T-helper 1 cell treated with Interleukin-12 subunit alpha and Interleukin-12 subunit beta and Interleukin-4 antibody, amounts not matched to agents 30 ng/mL and 1 ng/mL, for 36 hours (primary cell): ENCODE measurements at regions not wholly inside any gene's neighbourhood (a gene's known extent, or its start where the extent isn't known, plus 50 kb on each side); places are given as distances from the start of the nearest gene placed in this dataset.

ENCODE experiments used
- intact Hi-C: fragments of 100-400 bp; cut with micrococcal nuclease; formaldehyde crosslinking; loops from one replicate; pipeline ENCODE4 v1.15.1; 2024

DNA sequence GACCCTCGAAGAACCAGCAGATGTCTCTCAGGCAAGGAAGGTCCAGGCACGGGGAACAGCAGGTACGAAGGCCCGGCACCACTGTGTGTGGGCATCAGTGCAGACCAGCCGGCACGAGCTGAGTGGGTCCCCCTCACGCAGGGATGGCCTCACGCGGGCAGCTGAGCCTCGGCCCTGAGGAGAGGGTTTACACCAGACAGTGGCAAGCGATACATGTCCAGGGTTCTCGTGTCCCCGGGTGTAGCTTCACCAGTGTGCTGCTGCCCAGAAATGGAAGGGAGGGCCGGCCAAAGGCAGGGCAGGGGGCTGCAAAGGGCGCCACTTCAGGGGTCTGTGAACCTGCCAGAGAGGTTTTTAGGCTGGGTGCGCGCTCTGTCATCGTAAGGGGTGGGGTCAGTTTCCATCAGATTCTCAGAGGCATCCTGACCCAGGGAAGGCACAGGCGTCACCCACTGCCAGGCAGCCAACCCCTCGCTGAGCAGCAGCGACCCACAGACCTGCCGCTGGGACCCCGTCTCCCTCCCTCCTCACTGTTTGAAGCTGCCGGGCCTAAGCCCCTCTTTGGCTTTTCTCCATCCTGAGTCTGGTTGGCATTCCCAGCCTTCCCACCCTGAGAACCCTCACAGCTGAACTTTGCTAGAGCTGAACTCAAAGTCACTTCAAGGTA, 107.0 kb downstream of the CPZ start:
- intact Hi-C loops, result no loop called here

DNA sequence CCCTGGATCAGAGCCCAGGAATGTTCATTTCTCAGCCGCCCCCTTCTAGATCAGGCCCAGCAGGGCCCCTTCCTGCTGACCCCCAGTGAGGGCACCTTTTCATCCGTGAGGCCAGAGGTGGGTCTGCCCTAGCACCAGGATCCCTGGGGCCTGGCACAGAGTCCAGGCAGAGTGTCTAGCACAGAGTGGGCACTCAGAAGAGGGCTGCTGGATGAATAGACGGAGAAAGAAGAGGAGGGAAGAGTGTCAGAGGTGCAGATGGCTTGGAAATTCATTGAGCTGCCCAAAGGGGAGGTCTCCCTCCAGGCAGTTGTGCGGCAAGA, 106.5 kb downstream of the CPZ start:
- intact Hi-C loops, result no loop called here

DNA sequence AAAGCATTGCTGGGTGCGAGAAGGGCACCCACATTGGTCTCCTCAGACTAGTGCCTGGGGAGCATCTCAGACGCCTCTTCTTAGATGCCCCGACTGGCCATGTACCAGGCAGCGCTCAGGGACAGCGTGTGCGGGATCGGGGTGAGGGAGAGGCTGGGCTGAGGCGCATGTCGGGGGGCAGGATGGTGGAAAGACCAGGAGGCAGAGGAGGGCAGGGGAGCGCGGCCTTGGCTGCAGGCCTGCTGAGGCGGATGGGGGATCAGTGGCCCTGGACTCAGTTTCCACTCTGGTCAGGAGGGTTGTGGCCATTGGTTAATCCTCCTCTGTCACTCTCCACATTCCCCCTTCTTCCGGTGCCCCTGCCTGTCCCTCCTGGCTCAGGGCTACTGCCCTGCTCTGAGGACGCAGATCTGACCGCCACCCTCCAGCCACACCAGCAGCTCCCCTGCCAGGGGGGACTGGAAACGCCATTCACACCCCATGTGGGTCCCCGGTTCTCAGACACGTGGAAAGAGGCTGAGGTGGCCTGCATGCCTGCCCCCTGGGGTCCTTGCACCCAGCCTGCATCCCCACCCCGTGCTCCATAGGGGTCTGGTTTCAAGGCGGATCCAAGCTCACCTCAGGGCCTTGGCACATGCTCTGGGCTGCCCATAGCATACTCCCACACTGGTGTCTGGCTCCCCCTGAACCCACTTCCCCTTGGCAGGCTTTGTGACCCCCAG, 105.9 kb downstream of the CPZ start:
- intact Hi-C loops, result no loop called here

DNA sequence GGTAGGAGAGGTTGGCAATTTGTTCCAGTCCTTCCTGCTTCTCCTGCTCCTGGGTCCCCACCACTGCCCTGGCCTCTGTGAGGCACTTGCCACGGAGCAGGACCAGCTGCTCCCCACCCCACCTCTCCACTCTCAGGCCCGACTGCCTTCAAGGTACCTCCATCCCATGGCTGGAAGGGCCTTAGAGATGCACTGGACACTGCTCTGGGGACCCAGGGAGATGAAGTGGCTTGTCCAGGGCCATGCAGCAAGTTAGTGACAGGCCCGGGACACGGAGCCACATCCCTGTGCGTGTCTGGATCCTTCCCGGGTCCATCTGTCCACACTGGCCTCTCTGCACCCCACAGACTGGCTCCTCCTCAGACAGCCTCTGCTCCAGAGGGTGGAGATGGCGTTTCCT, 105.3 kb downstream of the CPZ start:
- intact Hi-C loops, result no loop called here

DNA sequence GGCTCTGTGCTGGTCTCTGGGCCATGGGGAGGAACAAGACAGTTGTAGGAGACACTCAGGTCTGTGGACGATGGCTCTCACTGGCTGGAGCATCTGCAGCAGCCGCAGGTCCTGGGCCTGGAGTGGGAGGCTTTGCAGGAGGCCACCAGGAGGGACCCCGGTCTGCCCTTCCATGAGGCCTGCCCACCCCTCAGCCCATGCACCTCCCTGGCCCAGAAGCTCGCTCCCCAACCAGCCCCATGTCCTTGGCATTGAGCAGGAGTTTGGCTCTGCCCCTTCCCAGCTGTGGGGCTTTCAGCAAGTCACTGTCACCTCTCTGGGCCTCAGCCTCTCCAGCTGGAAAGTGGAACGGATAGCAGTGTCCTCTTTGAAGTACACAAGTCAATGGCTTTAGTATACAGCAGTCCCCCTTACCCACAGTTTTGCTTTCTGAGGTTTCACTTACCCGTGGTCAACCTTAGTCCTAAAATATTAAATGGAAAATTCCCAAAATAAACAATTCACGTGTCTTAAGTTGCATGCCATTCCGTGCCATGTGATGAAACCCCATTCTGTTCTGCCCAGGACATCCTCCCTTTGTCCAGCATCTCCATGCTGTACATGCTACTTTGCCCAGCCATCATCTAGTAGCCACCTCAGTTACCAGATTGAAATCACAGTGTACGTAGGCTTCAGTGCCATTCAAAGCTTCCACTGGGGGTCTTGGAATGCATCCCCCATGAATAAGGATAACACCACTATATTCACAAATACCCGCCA, 104.0 kb downstream of the CPZ start:
- intact Hi-C loops, result no loop called here

DNA sequence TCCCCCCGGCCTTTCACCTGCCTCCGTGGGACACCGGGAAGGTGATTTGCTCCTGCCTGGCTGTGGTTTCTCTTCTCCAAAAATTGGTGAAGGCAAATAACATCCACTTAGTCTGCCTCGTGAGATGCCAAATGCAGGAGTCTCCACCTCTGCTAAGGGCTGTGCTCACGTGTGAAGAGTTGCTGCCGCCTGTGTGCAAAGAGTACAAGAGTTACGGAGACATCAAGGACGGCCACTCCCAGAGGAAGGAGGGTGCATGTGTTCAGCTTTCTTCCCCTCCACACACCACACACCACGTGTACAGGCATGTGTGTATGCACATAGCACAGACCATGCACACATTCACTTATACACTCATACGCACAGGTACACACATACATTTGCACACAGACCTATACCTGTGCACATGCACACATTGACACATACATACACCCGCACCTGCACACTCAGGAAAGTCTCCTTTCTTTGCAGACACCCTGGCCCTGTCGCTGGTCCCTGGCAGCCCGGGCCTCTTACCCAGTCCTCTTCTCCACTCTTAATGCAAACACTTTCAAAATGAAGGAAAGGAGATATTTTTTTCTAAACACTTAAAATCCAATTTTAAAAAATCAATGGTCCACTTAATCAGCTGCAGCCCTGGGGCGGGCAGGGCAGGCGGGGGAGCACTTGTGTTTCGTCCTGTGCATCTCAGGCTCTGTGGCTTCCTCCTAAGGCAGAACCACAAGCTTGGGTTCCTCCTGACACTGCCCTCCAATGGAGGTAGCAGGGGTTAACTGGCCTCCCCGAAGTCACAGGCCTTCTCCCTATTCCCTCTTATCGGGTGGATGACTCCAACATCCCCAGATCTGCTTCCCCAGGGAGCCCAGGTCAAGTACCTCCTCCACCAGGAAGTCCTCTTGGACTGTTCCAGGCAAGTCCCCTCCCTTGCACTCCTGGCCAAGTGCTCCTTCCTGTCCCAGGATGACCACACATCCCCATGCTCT, 103.0 kb downstream of the CPZ start:
- intact Hi-C loops, result no loop called here

DNA sequence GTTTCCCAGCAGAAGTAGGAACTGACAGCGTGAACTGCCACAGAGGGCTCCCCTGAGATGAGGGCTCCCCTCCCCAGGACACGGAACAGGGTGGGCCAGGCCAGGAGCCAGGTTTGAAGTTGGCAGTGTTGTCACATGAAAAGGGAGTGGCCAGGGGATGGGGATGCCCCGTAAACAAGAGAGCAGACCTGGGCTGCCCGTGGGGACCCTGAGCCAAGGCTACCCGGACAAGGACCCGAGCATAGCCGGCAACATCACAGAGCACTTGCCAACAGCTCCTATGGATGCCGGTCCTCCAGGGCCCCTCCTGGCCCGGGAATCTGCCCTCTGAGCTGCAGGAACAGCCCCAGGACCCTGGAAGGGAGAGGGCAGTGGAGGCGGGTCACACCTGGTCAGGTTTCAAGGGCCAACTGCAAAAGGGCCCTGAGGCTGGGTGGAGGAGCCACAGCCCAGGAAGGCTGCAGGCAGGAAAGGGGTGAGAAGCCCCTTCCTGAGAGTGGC, 102.1 kb downstream of the CPZ start:
- intact Hi-C loops, result no loop called here

DNA sequence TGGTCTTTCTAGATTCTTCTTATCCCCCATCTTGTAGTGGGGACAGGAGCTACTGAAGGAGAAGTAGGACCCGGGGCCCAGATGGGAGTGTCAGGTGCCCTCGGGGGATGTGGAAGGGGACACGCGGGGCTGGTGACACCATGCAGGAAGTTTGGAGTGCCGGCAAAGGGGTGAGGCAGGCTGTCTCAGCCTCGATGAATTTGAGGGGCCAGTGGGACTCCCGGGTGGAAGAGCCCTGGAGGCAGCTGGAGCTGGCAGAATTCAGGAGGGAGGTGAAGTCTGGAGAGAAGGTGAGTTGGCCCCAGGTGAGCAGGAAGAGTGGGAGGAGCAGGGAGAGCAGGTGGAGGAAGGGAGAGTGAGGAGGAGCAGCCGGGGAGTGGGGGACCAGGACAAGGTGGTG, 101.7 kb downstream of the CPZ start:
- intact Hi-C loops, result no loop called here

DNA sequence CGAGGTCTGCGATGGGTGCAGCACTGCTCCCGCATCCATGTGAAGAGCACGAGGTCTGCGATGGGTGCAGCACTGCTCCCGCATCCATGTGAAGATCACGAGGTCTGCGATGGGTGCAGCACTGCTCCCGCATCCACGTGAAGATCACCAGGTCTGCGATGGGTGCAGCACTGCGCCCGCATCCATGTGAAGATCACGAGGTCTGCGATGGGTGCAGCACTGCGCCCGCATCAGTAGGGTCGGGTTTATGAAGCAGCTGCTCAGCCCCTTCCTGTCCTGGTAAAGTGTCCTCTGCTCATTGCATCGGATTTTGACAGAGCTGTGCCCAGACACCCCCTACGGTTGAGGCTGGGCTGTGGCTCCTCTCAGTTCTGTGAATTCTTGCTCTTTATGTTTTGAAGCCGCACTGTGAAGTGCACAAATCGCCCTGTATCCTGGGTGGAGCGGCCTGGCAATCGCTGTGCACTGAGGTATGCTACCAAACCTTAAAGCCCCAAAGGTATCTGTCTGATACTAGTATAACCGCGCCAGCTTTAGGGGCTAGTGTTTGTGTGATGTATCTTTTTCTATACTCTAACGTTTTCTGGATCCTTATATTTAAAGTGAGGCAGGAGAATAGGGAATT, 98.7 kb downstream of the CPZ start:
- intact Hi-C loops, result no loop called here

DNA sequence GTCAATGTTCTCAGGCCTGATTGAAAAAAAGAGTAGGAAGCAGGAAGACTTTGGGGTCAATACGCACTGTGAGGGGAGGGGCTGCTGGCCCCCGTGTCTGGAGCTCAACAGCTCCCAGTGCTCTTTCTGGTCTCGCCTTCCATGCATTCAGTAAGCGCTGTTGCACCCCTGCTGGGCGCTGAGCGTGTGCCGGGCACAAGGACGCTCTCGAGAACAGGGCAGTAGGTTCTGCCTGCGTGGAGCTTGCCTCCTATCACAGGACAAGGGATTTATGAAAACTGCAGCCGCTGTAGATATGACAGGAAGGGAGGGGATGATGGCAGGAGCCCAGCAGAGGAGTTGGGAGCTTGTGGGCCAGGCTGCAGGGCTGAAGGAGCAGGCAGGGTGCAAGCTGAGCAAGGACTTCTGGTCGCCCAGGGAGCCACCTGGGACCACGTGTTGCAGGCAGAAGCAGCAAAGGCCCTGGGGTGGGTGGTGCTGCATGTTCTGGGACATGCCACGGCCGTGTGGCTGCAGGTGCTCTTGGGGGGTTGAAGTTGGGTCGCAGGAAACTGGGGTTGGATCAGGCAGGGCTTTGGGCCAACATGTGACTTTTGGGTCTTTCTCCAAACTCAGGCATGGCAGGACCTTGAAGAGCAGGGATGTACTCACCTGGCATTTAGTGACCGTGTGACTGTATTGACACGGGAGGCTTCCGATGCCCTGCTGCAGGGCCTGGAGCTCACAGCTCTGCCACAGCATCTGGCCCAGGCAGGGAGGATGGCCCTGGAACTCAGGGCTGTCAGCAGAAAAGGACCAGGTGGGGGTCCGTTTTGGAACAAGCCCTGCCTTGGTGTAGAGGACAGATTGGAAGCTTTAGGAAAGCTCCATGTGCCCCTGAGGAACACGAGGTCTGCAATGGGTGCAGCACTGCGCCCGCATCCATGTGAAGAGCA, 97.9 kb downstream of the CPZ start:
- intact Hi-C loops, result no loop called here

DNA sequence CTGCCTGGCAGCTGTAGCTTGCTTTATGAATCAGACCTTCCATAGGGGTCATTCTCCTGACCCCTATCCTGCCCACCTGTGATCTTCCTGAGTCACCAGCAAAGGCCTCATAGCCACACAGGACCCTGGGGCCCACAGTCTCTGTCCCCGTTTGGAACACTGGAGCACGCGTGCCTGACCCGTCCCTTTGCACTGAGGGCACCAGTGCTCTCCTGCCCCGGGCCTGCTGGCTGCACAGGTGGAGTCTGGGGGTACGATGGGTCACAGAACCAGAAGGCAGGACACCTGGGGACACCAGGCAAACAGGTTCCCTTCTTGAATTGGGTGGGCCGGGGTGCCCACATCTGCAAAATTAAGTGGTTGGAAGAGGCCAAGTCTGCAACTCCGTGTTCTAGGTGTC, 97.2 kb downstream of the CPZ start:
- intact Hi-C loops, result no loop called here

DNA sequence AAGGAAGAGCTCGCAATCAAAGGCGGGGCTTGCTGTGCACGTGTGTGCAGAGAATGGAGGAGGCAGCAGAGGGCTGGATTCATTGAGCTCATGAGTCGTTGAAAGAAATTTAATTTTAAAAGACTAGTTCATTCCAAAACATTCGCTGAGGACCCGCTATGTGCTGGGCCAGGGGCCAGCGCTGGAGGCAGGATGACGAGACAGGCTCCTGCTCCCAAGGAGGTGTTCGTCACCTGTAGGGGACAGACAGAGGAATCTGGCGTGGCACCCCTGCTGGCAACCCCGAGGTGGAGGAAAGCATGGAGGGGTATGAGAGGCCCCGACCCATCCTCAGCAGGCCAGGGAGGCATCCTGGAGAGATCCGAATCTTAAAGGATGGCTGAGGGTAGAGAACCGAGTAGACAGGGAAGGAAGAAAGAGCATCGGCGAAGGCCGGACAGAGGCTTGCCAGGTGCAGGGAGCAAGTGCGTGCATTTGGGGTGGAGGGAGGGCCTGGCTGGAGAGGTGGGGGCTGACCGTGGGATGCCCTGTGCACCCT, 96.4 kb downstream of the CPZ start:
- intact Hi-C loops, result no loop called here

DNA sequence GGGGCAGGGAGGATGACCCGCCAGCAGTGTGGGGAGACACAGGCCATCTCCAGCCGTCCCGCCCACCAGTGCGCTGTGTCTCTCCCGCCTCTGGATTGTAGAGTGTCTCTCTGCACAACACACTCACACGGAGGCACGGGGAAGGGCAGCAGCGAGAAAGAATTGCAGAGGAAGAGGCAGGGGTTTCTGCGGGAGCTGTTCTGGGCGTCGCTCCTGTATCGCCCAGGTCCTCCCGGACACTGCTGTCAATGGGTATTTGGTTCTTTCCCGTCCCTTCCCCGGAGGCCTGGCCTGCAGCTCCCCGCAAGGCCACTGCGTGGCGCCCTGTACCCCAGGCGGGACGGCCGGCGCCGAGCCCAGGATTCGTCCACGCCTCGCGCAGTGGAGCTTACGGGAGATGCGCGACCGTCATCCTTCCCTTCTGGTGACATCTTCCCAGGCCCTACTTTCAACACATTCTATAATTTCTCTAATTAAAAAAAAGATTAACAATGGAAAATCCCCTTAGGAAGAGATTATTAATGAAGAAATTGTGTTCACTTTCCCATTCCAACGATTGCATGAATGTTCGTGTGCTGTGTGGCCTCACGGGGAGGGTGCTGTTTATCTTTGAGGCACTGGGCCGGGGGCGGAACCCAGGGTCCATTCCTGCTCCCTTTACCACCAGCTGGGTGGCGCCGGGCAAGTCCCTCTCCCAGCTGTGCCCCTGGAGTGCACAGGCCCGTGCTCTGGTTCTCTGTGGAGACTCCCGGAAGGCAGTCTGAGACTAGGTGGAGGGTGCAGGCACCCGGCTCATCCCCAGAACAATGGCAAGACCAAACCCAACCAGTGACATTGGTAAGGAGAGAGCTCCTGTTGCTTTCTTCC, 95.7 kb downstream of the CPZ start:
- intact Hi-C loops, result no loop called here

DNA sequence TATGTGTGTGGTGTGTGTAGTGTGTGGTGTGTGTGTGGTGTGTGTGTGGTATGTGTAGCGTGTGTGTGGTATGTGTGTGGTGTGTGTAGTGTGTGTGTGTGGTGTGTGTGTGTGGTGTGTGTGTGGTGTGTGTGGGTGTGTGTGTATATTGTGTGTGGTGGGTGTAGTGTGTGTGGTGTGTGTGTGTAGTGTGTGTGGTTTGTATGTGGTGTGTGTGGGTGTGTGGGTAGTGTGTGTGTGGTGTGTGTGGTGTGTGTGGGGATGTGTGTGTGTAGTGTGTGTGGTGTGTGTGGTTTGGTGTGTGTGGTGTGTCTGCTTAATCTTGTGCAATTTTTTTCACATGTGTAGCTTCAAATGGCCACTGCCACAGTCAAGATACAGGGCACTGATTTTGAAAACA, 94.5 kb downstream of the CPZ start:
- intact Hi-C loops, result no loop called here

DNA sequence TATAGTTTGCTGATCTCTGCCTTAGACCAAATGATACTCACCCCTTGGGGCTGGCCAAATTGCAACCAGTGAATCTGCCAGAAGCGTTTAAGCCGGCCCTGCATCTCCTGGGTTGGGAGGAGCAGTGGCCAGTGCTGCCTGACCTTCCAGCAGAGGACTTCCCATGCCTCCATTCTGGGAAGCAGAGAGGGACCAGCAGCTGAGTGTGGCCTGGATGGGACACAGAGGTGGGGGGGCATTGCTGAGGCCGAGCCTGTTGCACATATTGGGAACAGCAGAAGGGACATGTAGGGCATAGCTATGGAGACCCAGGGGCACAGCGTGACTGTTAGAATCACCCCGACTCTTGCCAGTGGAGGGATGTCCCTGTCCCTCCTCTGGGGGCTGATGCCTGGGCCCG, 93.3 kb downstream of the CPZ start:
- intact Hi-C loops, result no loop called here

DNA sequence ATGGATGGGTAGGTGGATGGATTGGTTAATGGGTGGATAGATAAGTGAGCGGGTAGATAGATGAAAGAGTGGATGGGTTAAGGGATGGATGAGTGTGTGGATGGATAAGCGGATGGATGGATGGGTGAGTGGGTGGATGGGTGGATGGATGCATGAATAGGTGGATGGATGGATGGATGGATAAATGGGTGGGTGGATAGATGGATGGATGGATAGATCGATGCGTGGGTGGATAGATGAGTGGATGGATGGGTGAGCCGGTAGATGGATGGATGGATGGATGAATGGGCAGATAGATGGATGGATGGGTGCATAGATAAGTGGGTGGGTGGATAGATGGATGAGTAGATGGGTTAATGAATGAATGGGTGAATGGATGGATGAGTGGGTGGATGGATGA, 90.9 kb downstream of the CPZ start:
- intact Hi-C loops, result no loop called here

DNA sequence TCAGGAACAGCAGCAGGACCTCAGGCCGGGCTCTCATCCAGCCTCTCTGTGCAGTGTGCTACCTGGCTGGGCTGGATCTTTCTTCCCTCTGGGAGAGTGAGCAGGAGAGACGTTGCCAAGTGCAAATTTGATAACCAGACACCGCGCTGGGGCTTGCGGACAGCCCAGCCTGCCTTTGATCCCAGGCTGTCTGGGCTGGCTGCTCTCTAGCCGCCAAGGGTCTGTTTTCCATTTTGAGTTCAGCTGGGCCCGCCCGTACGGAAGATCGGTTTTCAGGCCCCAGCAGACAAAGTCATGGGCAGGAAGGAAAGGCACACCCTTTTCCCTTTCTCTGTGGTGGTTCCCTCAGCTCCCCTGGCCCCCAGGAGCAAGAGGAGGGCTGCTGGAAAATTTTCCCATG, 90.2 kb downstream of the CPZ start:
- intact Hi-C loops, result no loop called here

DNA sequence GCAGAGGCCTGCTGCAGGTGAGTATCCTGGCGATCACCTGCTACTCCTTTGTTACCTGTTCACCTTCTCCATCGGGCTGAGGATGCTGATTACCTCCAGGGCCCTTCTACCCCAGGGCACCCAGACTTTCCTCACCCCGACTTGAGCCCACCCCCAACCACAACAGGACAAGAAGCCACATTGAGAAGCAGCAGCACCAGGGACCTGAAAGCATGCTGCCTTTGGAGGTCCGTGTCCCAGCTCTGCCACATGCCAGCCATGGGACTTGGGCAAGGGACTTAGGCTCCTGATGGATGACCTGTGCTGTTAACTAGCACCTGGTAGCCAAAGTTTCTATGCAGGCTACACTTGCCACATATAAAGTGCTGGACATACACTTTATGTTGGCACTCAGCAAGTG, 89.7 kb downstream of the CPZ start:
- intact Hi-C loops, result no loop called here

DNA sequence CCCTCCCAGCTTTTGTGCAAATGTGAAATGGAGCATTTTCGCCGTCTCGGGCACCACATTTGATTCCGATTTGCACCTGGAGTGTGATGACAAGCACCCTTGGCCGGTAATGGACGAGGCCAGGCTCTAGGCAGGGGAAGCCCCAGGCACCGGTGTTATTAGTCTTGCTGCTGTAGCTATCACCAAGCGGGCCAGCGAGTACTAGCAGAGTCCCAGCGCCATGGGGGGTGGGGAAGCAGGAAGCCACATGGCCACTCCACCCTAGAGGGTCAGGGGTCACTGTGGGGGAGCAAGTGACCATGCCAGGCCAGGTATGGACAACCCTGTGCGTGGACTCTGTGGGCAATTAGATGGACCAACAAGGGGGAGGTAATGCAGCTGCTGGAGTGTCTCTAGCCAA, 88.8 kb downstream of the CPZ start:
- intact Hi-C loops, result no loop called here
